GM23338 (cell line): ENCODE measurements at regions not wholly inside any gene's neighbourhood (a gene's known extent, or its start where the extent isn't known, plus 50 kb on each side); places are given as distances from the start of the nearest gene placed in this dataset.

Source experiments
- ATAC-seq: fragments of 200-7000 bp; cut with Tn5 transposase; 3 replicates; pipeline ENCODE4 v1.9.1; 2020
- DNase-seq: peaks from one replicate; pipeline ENCODE4 v3.0.0-alpha.2; 2015; ENCODE audit warnings: low spot score
- H2AFZ ChIP-seq: fragments of 200-600 bp; sonication (generic); 2 replicates; pipeline ENCODE4 v1.8.0; 2016; ENCODE audit warnings: antibody characterized with exemption, mild to moderate bottlenecking, moderate library complexity
- H3F3A ChIP-seq: fragments of 200-600 bp; sonication (generic); replicated peaks from 2 replicates; pipeline ENCODE4 v1.8.0; 2017; ENCODE audit warnings: antibody characterized with exemption, mixed run types, low read depth
- H3K27ac ChIP-seq: fragments of 200-600 bp; sonication (generic); 2 replicates; pipeline ENCODE4 v1.6.1; 2016; ENCODE audit warnings: low read depth
- H3K27me3 ChIP-seq: fragments of 200-600 bp; sonication (generic); 2 replicates; pipeline ENCODE4 v1.8.0; 2016; ENCODE audit warnings: mild to moderate bottlenecking, mixed run types, moderate library complexity; ENCODE audit not compliant: insufficient read depth
- H3K36me3 ChIP-seq: fragments of 200-600 bp; sonication (generic); 2 replicates; pipeline ENCODE4 v1.8.0; 2016; ENCODE audit warnings: mild to moderate bottlenecking; ENCODE audit not compliant: insufficient read depth
- H3K4me1 ChIP-seq: fragments of 200-600 bp; sonication (generic); 2 replicates; pipeline ENCODE4 v1.8.0; 2016; ENCODE audit warnings: mild to moderate bottlenecking, moderate library complexity; ENCODE audit not compliant: insufficient read depth
- H3K4me2 ChIP-seq: fragments of 200-600 bp; sonication (generic); 2 replicates; pipeline ENCODE4 v1.7.1; 2017; ENCODE audit warnings: mixed run types
- H3K4me3 ChIP-seq: fragments of 200-600 bp; sonication (generic); 2 replicates; pipeline ENCODE4 v1.6.1; 2016; ENCODE audit warnings: mixed run types
- H3K79me2 ChIP-seq: fragments of 200-600 bp; sonication (generic); replicated peaks from 2 replicates; pipeline ENCODE4 v1.8.0; 2017; ENCODE audit warnings: mild to moderate bottlenecking; ENCODE audit not compliant: insufficient read depth
- H3K9me2 ChIP-seq: fragments of 200-600 bp; sonication (generic); 2 replicates; pipeline ENCODE4 v1.8.0; 2017; ENCODE audit not compliant: insufficient read depth
- H4K20me1 ChIP-seq: fragments of 200-600 bp; sonication (generic); replicated peaks from 2 replicates; pipeline ENCODE4 v1.8.0; 2017; ENCODE audit warnings: mild to moderate bottlenecking; ENCODE audit not compliant: insufficient read depth
- H3K27ac Mint-ChIP-seq: 2 replicates; pipeline ENCODE4 v1.8.0; 2020; ENCODE audit warnings: inconsistent platforms, mild to moderate bottlenecking, moderate library complexity, mixed read lengths
- H3K27me3 Mint-ChIP-seq: 3 replicates; pipeline ENCODE4 v1.8.0; 2022; ENCODE audit warnings: low read depth, mild to moderate bottlenecking, moderate library complexity, mixed read lengths, inconsistent platforms; ENCODE audit not compliant: insufficient read depth, poor library complexity
- H3K36me3 Mint-ChIP-seq: 3 replicates; pipeline ENCODE4 v1.8.0; 2021; ENCODE audit warnings: low read depth, mild to moderate bottlenecking, inconsistent platforms, moderate library complexity, mixed read lengths
- H3K4me1 Mint-ChIP-seq: 3 replicates; pipeline ENCODE4 v1.8.0; 2020; ENCODE audit warnings: mild to moderate bottlenecking, inconsistent platforms, mixed read lengths
- H3K4me3 Mint-ChIP-seq: 3 replicates; pipeline ENCODE4 v1.8.0; 2021; ENCODE audit warnings: moderate library complexity, mild to moderate bottlenecking, inconsistent platforms, mixed read lengths
- H3K9me3 Mint-ChIP-seq: 3 replicates; pipeline ENCODE4 v1.8.0; 2020; ENCODE audit warnings: moderate library complexity, mild to moderate bottlenecking, inconsistent platforms, mixed read lengths
- CREB1 ChIP-seq: fragments of 250-450 bp; sonication (Bioruptor Pico); IDR thresholded peaks from 2 replicates; pipeline ENCODE4 v1.5.0; 2020; ENCODE audit warnings: low read depth, mild to moderate bottlenecking, moderate library complexity
- EZH2 ChIP-seq: fragments of 200-600 bp; sonication (generic); IDR thresholded peaks from one replicate; pipeline ENCODE4 v1.8.0; 2017; ENCODE audit warnings: antibody characterized with exemption, mild to moderate bottlenecking, low read depth; ENCODE audit not compliant: unreplicated experiment
- EZH2phosphoT487 ChIP-seq: fragments of 200-600 bp; sonication (generic); IDR thresholded peaks from one replicate; pipeline ENCODE4 v1.8.1; 2018; ENCODE audit warnings: antibody characterized with exemption; ENCODE audit not compliant: unreplicated experiment
- JUNB ChIP-seq: IDR thresholded peaks from one replicate; pipeline ENCODE4 v1.6.1; 2016; ENCODE audit warnings: antibody characterized with exemption; ENCODE audit not compliant: unreplicated experiment
- NANOG ChIP-seq: IDR thresholded peaks from 2 replicates; pipeline ENCODE4 v1.6.1; 2016; ENCODE audit warnings: antibody characterized with exemption, borderline replicate concordance
- POLR2AphosphoS5 ChIP-seq: IDR thresholded peaks from 2 replicates; pipeline ENCODE4 v1.6.1; 2016; ENCODE audit warnings: antibody characterized with exemption, low read depth
- STAT1 ChIP-seq: IDR thresholded peaks from one replicate; pipeline ENCODE4 v1.6.1; 2016; ENCODE audit warnings: antibody characterized with exemption; ENCODE audit not compliant: unreplicated experiment
- ZNF114 ChIP-seq: fragments of 250-450 bp; sonication (Bioruptor Pico); IDR thresholded peaks from 2 replicates; pipeline ENCODE4 v1.5.0; 2020; ENCODE audit warnings: mild to moderate bottlenecking, moderate library complexity
- ZNF331 ChIP-seq: fragments of 250-450 bp; sonication (Bioruptor Pico); IDR thresholded peaks from 2 replicates; pipeline ENCODE4 v1.5.0; 2020; ENCODE audit warnings: low read depth, mild to moderate bottlenecking, moderate library complexity
- TF ChIP-seq, protein P1 (sequence below), 2 experiments: fragments of 200-600 bp in 1 of 2; sonication (generic) in 1 of 2; conservative IDR thresholded peaks; 2 replicates each; pipeline versions ENCODE4 v1.5.1 to v1.6.1; 2016 to 2017; ENCODE audit warnings: antibody characterized with exemption in 2 of 2, low read depth in 2 of 2, mild to moderate bottlenecking in 2 of 2, moderate library complexity in 1 of 2
- TF ChIP-seq, protein P2 (sequence below): IDR thresholded peaks from one replicate; pipeline ENCODE4 v1.6.1; 2018; ENCODE audit warnings: antibody characterized with exemption; ENCODE audit not compliant: unreplicated experiment
- TF ChIP-seq, protein P3 (sequence below): IDR thresholded peaks from 2 replicates; pipeline ENCODE4 v1.6.1; 2016; ENCODE audit warnings: antibody characterized with exemption
- TF ChIP-seq, protein P4 (sequence below): fragments of 250-450 bp; sonication (Bioruptor Pico); IDR thresholded peaks from 2 replicates; pipeline ENCODE4 v1.5.0; 2020; ENCODE audit warnings: mild to moderate bottlenecking, moderate library complexity

DNA sequence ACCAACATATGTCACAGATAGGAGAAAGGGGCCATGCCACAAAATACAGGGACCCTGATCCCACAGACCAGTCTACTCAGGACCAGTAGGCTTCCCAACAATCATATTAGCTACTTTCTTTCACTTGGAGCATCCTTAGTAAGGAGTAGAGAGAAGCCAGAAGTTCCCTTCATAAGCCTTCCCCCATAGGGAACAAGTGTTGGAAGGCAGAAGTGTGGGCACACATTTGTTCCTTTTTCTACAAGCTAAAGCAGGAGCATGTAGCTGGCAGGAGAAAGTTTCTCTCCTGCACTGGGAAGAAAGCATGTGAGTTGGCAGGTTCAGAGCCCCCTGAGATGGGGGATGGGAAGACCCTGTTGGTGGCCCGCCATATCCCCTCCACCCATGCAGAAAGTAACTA lies 165.4 kb downstream of the KCTD12 start:
- Mint-ChIP-seq H3K27me3 (no peaks in the 10 kb centered on the region), H3K27ac (no peak overlapping the region), H3K4me3 (no peak overlapping the region), H3K36me3 (no peaks in the 10 kb centered on the region), H3K9me3 (peaks cover under 1% of the 10 kb centered on the region; the same call in 1 of the 3 replicates), H3K4me1 (peaks cover 13% of the 10 kb centered on the region)
- Histone ChIP-seq H3K4me3 (no peak overlapping the region), H3K4me1 (peaks cover 8% of the 10 kb centered on the region; the same call in 1 of the 2 replicates), H3K27me3 (no peaks in the 10 kb centered on the region), H3K79me2 (no peaks in the 10 kb centered on the region), H3K36me3 (no peaks in the 10 kb centered on the region), H3K4me2 (no peak overlapping the region), H4K20me1 (no peaks in the 10 kb centered on the region), H2AFZ (no peak overlapping the region), H3F3A (no peaks in the 10 kb centered on the region), H3K9me2 (peaks cover 7% of the 10 kb centered on the region; the same call in 1 of the 2 replicates), H3K27ac (no peak overlapping the region)
- TF ChIP-seq, protein P1, sequence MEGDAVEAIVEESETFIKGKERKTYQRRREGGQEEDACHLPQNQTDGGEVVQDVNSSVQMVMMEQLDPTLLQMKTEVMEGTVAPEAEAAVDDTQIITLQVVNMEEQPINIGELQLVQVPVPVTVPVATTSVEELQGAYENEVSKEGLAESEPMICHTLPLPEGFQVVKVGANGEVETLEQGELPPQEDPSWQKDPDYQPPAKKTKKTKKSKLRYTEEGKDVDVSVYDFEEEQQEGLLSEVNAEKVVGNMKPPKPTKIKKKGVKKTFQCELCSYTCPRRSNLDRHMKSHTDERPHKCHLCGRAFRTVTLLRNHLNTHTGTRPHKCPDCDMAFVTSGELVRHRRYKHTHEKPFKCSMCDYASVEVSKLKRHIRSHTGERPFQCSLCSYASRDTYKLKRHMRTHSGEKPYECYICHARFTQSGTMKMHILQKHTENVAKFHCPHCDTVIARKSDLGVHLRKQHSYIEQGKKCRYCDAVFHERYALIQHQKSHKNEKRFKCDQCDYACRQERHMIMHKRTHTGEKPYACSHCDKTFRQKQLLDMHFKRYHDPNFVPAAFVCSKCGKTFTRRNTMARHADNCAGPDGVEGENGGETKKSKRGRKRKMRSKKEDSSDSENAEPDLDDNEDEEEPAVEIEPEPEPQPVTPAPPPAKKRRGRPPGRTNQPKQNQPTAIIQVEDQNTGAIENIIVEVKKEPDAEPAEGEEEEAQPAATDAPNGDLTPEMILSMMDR (conservative IDR thresholded peaks at IDR 0.05; ENCODE audit: low read depth in 2 of 2), result no peak
- TF ChIP-seq, protein P2, sequence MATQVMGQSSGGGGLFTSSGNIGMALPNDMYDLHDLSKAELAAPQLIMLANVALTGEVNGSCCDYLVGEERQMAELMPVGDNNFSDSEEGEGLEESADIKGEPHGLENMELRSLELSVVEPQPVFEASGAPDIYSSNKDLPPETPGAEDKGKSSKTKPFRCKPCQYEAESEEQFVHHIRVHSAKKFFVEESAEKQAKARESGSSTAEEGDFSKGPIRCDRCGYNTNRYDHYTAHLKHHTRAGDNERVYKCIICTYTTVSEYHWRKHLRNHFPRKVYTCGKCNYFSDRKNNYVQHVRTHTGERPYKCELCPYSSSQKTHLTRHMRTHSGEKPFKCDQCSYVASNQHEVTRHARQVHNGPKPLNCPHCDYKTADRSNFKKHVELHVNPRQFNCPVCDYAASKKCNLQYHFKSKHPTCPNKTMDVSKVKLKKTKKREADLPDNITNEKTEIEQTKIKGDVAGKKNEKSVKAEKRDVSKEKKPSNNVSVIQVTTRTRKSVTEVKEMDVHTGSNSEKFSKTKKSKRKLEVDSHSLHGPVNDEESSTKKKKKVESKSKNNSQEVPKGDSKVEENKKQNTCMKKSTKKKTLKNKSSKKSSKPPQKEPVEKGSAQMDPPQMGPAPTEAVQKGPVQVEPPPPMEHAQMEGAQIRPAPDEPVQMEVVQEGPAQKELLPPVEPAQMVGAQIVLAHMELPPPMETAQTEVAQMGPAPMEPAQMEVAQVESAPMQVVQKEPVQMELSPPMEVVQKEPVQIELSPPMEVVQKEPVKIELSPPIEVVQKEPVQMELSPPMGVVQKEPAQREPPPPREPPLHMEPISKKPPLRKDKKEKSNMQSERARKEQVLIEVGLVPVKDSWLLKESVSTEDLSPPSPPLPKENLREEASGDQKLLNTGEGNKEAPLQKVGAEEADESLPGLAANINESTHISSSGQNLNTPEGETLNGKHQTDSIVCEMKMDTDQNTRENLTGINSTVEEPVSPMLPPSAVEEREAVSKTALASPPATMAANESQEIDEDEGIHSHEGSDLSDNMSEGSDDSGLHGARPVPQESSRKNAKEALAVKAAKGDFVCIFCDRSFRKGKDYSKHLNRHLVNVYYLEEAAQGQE, result no peak
- no peak for TF ChIP-seq EZH2phosphoT487
- TF ChIP-seq ZNF114 (CRISPR knock-in tag), result no peak
- TF ChIP-seq POLR2AphosphoS5, result no peak
- no peak for TF ChIP-seq JUNB
- no peak for TF ChIP-seq ZNF331 (CRISPR knock-in tag)
- TF ChIP-seq, protein P3, sequence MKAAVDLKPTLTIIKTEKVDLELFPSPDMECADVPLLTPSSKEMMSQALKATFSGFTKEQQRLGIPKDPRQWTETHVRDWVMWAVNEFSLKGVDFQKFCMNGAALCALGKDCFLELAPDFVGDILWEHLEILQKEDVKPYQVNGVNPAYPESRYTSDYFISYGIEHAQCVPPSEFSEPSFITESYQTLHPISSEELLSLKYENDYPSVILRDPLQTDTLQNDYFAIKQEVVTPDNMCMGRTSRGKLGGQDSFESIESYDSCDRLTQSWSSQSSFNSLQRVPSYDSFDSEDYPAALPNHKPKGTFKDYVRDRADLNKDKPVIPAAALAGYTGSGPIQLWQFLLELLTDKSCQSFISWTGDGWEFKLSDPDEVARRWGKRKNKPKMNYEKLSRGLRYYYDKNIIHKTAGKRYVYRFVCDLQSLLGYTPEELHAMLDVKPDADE, result no peak
- no peak for TF ChIP-seq STAT1
- no peak for TF ChIP-seq CREB1 (CRISPR knock-in tag)
- TF ChIP-seq, protein P4, sequence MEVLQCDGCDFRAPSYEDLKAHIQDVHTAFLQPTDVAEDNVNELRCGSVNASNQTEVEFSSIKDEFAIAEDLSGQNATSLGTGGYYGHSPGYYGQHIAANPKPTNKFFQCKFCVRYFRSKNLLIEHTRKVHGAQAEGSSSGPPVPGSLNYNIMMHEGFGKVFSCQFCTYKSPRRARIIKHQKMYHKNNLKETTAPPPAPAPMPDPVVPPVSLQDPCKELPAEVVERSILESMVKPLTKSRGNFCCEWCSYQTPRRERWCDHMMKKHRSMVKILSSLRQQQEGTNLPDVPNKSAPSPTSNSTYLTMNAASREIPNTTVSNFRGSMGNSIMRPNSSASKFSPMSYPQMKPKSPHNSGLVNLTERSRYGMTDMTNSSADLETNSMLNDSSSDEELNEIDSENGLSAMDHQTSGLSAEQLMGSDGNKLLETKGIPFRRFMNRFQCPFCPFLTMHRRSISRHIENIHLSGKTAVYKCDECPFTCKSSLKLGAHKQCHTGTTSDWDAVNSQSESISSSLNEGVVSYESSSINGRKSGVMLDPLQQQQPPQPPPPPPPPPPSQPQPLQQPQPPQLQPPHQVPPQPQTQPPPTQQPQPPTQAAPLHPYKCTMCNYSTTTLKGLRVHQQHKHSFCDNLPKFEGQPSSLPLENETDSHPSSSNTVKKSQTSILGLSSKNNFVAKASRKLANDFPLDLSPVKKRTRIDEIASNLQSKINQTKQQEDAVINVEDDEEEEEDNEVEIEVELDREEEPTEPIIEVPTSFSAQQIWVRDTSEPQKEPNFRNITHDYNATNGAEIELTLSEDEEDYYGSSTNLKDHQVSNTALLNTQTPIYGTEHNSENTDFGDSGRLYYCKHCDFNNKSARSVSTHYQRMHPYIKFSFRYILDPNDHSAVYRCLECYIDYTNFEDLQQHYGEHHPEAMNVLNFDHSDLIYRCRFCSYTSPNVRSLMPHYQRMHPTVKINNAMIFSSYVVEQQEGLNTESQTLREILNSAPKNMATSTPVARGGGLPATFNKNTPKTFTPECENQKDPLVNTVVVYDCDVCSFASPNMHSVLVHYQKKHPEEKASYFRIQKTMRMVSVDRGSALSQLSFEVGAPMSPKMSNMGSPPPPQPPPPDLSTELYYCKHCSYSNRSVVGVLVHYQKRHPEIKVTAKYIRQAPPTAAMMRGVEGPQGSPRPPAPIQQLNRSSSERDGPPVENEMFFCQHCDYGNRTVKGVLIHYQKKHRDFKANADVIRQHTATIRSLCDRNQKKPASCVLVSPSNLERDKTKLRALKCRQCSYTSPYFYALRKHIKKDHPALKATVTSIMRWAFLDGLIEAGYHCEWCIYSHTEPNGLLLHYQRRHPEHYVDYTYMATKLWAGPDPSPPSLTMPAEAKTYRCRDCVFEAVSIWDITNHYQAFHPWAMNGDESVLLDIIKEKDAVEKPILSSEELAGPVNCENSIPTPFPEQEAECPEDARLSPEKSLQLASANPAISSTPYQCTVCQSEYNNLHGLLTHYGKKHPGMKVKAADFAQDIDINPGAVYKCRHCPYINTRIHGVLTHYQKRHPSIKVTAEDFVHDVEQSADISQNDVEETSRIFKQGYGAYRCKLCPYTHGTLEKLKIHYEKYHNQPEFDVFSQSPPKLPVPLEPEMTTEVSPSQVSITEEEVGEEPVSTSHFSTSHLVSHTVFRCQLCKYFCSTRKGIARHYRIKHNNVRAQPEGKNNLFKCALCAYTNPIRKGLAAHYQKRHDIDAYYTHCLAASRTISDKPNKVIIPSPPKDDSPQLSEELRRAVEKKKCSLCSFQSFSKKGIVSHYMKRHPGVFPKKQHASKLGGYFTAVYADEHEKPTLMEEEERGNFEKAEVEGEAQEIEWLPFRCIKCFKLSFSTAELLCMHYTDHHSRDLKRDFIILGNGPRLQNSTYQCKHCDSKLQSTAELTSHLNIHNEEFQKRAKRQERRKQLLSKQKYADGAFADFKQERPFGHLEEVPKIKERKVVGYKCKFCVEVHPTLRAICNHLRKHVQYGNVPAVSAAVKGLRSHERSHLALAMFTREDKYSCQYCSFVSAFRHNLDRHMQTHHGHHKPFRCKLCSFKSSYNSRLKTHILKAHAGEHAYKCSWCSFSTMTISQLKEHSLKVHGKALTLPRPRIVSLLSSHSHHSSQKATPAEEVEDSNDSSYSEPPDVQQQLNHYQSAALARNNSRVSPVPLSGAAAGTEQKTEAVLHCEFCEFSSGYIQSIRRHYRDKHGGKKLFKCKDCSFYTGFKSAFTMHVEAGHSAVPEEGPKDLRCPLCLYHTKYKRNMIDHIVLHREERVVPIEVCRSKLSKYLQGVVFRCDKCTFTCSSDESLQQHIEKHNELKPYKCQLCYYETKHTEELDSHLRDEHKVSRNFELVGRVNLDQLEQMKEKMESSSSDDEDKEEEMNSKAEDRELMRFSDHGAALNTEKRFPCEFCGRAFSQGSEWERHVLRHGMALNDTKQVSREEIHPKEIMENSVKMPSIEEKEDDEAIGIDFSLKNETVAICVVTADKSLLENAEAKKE (CRISPR knock-in tag), result no peak
- no peak for TF ChIP-seq NANOG
- TF ChIP-seq EZH2, result no peak
- ATAC-seq (no peak), DNase-seq (no peak)
